ENCODE measurements at regions not wholly inside any gene's neighbourhood (a gene's known extent, or its start where the extent isn't known, plus 50 kb on each side); places are given as distances from the start of the nearest gene placed in this dataset.

GRCh38 chr15:87461631-87462030 lies 794.9 kb downstream of the NTRK3 start:
- intact Hi-C loops (cut with micrococcal nuclease) (loop anchor here (10.0 kb wide), 1 partner anchor 57 kb away; no protein-coding TSS in a partner anchor), dilution Hi-C loops (cut with HindIII; ENCODE audit: low sequenced_read_pairs, unreplicated experiment) (no loop called here), in situ Hi-C loops (cut with MboI; ENCODE audit: low sequenced_read_pairs) (no loop called here)
- Histone ChIP-seq H4K8ac (ENCODE audit: low read depth in 2 of 2, low read length in 2 of 2) (no peak overlapping the region), H3K9me1 (ENCODE audit: insufficient read depth, low read length) (no peaks in the 10 kb centered on the region), H3K27me3 (ENCODE audit: control insufficient read depth, insufficient read depth, low read length) (no peaks in the 10 kb centered on the region), H2BK15ac (ENCODE audit: low read depth, low read length) (no peak overlapping the region), H3K27ac (ENCODE audit: insufficient read depth, low read length) (no peak overlapping the region), H3K4me3 (ENCODE audit: insufficient read depth, low read depth, low read length) (no peak overlapping the region), H3K4ac (ENCODE audit: low read depth, low read length) (no peak overlapping the region), H4K5ac (ENCODE audit: low read depth, low read length) (no peak overlapping the region), H3K9ac (ENCODE audit: low read depth, low read length) (no peak overlapping the region), H3K18ac (ENCODE audit: low read depth, low read length) (no peak overlapping the region), H2AFZ (replicated peaks; ENCODE audit: low read length, poor library complexity) (no peak overlapping the region), H3K9me3 (ENCODE audit: control insufficient read depth, insufficient read depth, low read length) (peaks cover 5% of the 10 kb centered on the region; the same call in 1 of the 2 replicates), H2AK9ac (replicated peaks; ENCODE audit: low read depth, low read length, poor library complexity) (no peak overlapping the region), H3K23ac (ENCODE audit: low read depth, low read length) (no peak overlapping the region), H3K4me2 (ENCODE audit: low read depth, low read length) (no peak overlapping the region), H3K79me1 (ENCODE audit: low read depth in 1 of 2, low read length in 2 of 2) (no peaks in the 10 kb centered on the region), H2AK5ac (ENCODE audit: low read depth, low read length) (no peak overlapping the region), H2BK5ac (ENCODE audit: low read depth, low read length, poor library complexity, severe bottlenecking) (no peak overlapping the region), H2BK120ac (ENCODE audit: low read depth, low read length) (no peak overlapping the region), H3K56ac (ENCODE audit: extremely low read depth, insufficient read depth, low read length) (no peak overlapping the region), H2BK20ac (ENCODE audit: low read depth, low read length) (no peak overlapping the region), H4K91ac (ENCODE audit: insufficient read depth, low read depth, low read length) (no peak overlapping the region), H3K14ac (replicated peaks; ENCODE audit: low read depth, low read length) (no peak overlapping the region), H4K20me1 (ENCODE audit: insufficient read depth, low read length) (no peaks in the 10 kb centered on the region), H3K36me3 (ENCODE audit: control insufficient read depth, insufficient read depth, low read length) (no peaks in the 10 kb centered on the region), H3K4me1 (ENCODE audit: control insufficient read depth, insufficient read depth, low read length) (no peaks in the 10 kb centered on the region)
- no TSS peak for BruUV-seq (replicated peaks)
- ATAC-seq (ENCODE audit: low read depth), result no peak
- CTCF ChIA-PET, result no interaction called here
- no peak for TF ChIP-seq MAFK (IDR thresholded peaks at IDR 0.05; ENCODE audit: low read depth, low read length)
- no peak for TF ChIP-seq BHLHE40 (IDR thresholded peaks at IDR 0.05; ENCODE audit: low read depth, low read length)
- TF ChIP-seq CTCF (conservative IDR thresholded peaks at IDR 0.05; ENCODE audit: low read depth, low read length), result no peak
- no peak for TF ChIP-seq MAZ (IDR thresholded peaks at IDR 0.05; ENCODE audit: borderline replicate concordance, low read depth, low read length)
- no peak for TF ChIP-seq POLR2A (IDR thresholded peaks at IDR 0.05; ENCODE audit: low read depth, low read length)
- TF ChIP-seq RCOR1 (IDR thresholded peaks at IDR 0.05; ENCODE audit: insufficient replicate concordance, low read length), result no peak
- TF ChIP-seq RAD21 (IDR thresholded peaks at IDR 0.05; ENCODE audit: low read length), result no peak
- no peak for TF ChIP-seq USF2 (IDR thresholded peaks at IDR 0.05; ENCODE audit: low read depth, low read length)
- no peak for TF ChIP-seq MXI1 (IDR thresholded peaks at IDR 0.05; ENCODE audit: borderline replicate concordance, low read depth, low read length)
- TF ChIP-seq ELK1 (IDR thresholded peaks at IDR 0.05; ENCODE audit: borderline replicate concordance, low read depth, low read length), result no peak
- no peak for DNase-seq
- POLR2A ChIA-PET (ENCODE audit: unreplicated experiment), result no interaction called here
